Activated CD4-positive, alpha-beta T cell treated with anti-CD3 and anti-CD28 coated beads, Interleukin-2, amount 50 U/mL, for 48 hours (primary cell): ENCODE measurements at regions not wholly inside any gene's neighbourhood (a gene's known extent, or its start where the extent isn't known, plus 50 kb on each side); places are given as distances from the start of the nearest gene placed in this dataset.
"Not testable (repeated sequence)": the region's sequence is repeated elsewhere in the genome, so short reads cannot be mapped to it uniquely, and the experiment has no call there.

ENCODE experiments used
- DNase-seq, 2 experiments: peaks; one replicate each; pipeline ENCODE4 v3.0.0-alpha.2; 2020

DNA sequence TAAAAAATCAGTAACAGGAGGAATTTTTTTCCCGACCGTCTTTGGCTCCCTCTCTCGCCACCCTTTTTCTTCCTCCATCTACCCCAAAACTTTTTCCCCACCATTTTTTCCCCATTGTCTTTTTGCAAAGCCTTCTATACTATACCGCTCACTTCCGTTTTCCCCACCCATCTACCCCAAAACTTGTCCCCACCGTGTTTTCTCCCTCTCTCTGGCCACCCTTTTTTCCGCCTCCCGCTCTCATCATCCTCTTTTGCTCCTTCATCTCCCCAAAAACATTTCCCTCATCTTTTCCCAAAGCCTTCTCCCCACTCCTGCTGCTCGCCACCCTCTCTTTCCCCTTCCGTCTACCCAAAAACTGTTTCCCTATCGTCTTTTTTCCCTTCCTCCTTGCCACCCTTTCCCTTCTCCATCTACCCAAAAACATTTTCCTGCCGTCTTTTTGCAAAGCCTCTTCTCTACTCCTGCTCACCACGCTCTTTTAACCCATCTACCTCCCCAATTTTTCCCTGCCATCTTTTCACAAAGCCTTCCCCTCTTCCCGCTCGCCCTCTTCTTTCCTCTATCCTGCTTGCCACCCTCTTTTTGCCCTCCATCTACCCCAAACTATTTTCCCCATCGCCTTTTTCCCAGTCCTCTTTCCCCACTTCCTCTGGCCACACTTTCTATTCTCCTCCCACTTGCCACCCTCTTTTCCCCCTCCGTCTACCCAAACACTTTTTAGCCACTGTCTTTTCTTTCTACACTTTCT lies 109.4 kb upstream of the TPTE start:
- DNase-seq, result not testable (repeated sequence)

GRCh38 chr21:10412928-10413246 lies 108.5 kb upstream of the TPTE start:
- DNase-seq, result not testable (repeated sequence)

GRCh38 chr21:10413247-10414120 lies 107.9 kb upstream of the TPTE start:
- DNase-seq, result not testable (repeated sequence)

GRCh38 chr21:10414121-10414924 lies 107.1 kb upstream of the TPTE start:
- not testable (repeated sequence) for DNase-seq

DNA sequence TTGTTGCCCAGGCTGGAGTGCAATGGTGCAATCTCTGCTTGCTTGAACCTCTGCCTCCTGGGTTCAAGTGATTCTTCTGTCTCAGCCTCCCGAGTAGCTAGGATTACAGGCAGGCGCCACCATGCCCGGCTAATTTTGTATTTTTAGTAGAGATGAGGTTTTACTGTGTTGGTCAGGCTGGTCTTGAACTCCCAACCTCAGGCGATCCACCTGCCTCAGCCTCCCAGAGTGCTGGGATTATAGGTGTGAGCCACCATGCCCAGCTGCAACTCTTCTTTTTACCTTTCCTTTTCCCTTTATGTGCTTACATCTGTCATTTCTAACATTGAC lies 106.5 kb upstream of the TPTE start:
- not testable (repeated sequence) for DNase-seq

DNA sequence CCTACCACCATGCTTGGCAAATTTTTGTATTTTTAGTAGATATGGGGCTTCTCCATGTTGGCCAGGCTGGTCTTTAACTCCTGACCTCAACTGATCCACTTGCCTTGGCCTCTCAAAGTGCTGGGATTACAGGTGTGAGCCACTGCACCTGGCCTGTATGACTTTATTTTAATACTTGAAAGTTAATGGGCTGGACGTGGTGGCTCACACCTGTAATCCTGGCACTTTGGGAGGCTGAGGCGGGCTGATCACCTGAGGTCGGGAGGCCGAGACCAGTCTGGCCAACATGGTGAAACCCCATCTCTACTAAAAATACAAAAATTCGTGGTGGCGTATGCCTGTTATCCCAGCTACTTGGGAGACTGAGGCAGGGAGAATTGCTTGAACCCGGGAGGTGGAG lies 105.9 kb upstream of the TPTE start:
- DNase-seq, result not testable (repeated sequence)

DNA sequence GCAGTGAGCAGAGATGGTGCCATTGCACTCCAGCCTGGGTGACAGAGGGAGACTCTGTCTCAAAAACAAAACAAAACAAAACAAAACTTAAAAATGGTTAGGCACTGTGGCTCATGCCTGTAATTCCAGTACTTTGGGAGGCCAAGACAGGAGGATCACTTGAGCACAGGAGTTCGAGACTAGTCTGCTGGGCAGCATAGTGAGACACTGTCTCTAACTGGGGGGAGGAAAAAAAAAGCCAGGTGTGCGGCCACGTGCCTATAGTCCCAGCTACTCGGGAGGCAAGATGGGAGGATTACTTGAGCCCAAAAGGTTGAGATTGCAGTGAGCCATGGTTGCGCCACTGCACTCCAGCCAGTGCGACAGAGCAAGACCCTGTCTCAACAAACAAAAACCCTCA lies 105.5 kb upstream of the TPTE start:
- not testable (repeated sequence) for DNase-seq

DNA sequence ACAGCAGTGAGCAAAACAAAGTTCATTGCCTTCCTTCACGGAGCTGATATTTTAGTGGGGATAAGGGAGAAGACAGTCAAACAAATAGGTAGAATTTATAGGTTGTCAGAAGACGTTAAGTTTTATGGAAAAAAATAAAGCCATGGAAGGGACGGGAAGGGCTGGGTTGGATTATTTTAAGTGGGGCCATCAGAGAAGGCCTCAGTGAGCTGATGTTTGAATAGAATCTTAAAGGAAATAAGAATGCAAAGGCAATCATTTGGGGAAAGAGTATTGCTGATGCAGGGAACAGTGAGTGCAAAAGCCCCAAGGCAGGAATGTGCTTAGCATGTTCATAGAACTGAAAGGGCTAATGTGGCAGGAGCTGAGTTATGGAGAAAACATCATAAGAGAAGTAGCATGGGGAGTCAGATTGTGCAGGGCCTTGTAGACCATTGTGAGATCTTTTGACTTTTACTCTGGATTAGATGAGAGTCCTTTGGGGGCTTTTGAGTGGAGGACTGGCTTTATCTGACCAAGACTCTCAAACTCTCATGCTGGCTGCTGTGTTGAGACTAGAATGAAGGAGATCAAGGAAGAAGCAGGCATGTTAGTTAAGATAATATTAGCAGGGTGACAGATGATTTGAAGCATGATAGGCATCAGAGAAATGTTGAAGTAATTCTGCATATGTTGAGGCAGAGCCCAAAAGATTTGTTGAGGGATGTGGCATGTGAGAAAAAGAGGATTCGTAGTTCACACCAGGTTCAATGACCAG lies 104.5 kb upstream of the TPTE start:
- DNase-seq, result not testable (repeated sequence)

GRCh38 chr21:10417551-10418002 lies 103.8 kb upstream of the TPTE start:
- DNase-seq, result not testable (repeated sequence)

GRCh38 chr21:10418250-10419048 lies 102.9 kb upstream of the TPTE start:
- DNase-seq, result not testable (repeated sequence)

DNA sequence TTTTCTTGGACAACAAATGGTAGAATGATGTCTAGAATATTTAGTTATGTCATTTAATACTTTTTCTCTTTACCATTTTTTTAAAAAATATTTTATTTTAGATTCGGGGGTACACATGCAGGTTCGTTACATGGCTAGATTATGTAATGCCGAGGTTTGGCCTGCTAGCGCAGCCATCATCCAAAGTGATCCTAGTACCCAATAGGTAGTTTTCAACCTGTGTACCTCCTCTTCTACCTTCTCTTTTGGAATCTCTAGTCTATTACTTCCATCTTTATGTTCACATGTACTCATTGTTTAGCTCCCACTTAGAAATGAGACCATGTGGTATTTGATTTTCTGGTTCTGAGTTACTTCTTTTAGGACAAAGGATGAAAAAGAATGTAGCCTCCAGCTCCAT lies 100.2 kb upstream of the TPTE start:
- DNase-seq, result not testable (repeated sequence)

DNA sequence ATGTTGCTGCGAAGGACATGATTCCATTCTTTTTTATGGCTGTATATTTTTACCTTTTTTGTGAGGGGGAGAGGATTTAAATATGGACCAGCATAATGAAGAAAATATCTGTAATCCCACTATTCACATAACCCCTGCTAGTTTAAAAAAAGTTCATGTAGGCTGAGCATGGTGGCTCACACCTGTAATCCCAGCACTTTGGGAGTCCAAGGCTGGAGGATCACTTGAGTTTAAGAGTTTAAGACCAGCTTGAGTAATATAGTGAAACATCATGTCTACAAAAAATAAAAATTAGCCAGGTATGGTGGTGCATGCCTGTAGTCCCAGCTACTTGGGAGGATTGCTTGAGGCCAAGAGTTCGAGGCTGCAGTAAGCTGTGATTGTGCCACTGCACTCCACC lies 99.8 kb upstream of the TPTE start:
- DNase-seq, result not testable (repeated sequence)

- not testable (repeated sequence) for DNase-seq
Observed at GRCh38 chr21:10424097-10424886, 97.1 kb upstream of the TPTE start.

- DNase-seq, result not testable (repeated sequence)
Observed at GRCh38 chr21:10424887-10425145, 96.6 kb upstream of the TPTE start.

GRCh38 chr21:10425856-10426255 lies 95.5 kb upstream of the TPTE start:
- no peak for DNase-seq

- DNase-seq, result not testable (repeated sequence)
Observed at GRCh38 chr21:10426812-10427211, 94.6 kb upstream of the TPTE start.

- DNase-seq, result not testable (repeated sequence)
Observed at GRCh38 chr21:10427277-10427676, 94.1 kb upstream of the TPTE start.

DNA sequence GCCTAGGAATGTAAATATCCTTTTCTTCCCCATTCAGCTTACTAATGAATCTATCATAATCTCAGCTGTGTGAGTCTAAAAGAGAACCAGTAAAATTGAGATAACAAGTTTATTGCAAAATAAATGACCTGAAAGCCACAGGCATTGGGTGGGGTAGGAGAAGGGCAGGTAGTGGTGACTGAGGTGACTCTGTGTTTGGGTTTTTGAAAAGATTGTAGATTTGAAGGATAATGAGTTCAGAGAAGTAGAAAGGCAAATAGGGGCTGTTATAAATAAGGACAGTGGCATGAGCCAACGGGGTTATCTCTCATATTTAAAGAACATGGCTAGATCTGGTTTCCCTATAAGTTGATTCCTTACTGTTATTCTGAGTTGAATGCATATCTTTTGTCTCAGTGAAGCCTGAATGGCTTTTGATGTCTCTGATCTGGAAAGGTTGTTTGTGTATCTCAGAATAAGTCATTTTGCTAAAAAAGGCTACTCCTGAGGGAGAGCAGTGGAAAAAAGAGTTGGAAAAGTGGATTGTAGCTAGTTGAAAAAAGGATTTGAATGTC lies 92.3 kb upstream of the TPTE start:
- not testable (repeated sequence) for DNase-seq

DNA sequence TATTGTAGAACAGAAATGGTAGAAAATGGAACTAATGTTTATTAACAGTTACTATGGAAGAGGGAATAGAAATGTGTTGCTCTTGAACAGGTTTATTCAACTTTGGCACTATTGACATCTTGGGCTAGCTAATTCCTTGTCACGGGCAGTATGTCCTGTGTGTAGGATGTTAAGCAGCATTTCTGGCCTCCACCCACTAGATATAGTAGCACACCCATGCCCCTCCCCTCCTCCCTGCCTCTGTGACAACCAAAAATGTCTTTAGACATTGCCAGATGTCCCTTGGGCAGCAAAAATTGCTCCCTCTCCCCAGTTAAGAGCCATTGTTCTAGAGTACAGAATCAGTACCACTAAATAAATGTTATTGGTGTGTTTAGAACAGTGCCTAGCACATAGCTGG lies 91.4 kb upstream of the TPTE start:
- no peak for DNase-seq

DNA sequence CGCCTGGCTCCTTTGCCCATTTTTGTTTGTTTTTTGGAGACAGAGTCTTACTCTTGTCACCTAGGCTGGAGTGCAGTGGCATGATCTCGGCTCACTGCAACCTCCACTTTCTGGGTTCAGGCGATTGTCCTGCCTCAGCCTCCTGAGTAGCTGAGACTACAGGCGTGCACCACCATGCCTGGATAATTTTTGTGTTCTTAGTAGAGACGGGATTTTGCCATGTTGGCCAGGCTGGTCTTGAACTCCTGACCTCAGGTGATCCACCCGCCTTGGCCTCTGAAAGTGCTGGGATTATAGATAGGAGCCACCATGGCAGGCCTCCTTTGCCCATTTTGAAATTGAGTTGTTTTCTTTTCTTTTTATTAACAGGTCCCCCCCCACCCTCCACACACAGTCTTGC lies 89.4 kb upstream of the TPTE start:
- DNase-seq, result not testable (repeated sequence)

- not testable (repeated sequence) for DNase-seq
Observed at GRCh38 chr21:10432456-10432855, 88.9 kb upstream of the TPTE start.
